ENCODE measurements at regions not wholly inside any gene's neighbourhood (a gene's known extent, or its start where the extent isn't known, plus 50 kb on each side); places are given as distances from the start of the nearest gene placed in this dataset.

GRCh38 chr5:6827526-6828219 is 114.4 kb downstream of the TENT4A start:
- H3K27ac Mint-ChIP-seq, result peak overlapping the region; percentile 40 to 87
- DNase-seq, result peak; percentile 46 to 62

DNA sequence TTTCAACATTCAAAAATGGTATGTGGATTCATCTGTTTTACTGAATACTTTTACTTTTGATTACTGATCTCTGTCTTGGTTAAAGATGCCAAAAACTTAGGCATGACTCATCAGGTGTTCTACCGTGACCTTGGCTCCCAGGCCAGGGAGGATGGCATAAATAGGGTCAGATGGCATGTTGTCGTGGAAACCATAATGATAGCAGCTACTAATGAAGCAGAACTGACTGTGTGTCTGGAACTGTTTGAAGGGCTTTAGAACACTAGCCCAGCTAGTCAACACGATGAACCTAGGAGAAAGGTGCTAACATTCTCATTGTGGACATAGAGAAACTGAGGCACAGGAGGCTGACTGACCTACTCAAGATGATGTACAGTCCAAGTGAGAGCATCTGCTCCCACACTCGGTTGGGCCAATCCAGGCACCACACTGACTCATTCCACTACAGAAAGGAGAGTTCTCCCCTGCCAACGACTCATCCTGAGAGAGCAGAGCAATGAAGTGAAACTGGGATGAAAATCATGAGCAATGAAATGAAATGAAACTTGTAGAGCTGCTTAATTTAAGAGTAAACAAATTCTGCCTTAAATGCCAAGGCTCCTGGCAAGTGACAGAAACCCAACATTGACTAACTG is 116.0 kb downstream of the TENT4A start:
- Mint-ChIP-seq H3K27ac (peak overlapping the region; percentile 48 to 53), H3K9me3 (peaks cover 7 to 16% of the 10 kb centered on the region in 2 donors), H3K4me1 (peaks cover 64% of the 10 kb centered on the region), H3K27me3 (peaks cover 17% of the 10 kb centered on the region), H3K4me3 (peak overlapping the region; percentile 51 to 70)
- DNase-seq, result peak; percentile 54 to 80
- peak; percentile 91 for ATAC-seq

More at GRCh38 chr5:6827526-6828219, 114.4 kb downstream of the TENT4A start:
- Mint-ChIP-seq H3K4me1 (peaks cover 57% of the 10 kb centered on the region), H3K4me3 (peak overlapping the region; percentile 77 to 79), H3K9me3 (peaks cover 7 to 26% of the 10 kb centered on the region in 2 donors), H3K27me3 (peaks cover 28% of the 10 kb centered on the region)
- peak; percentile 81 for ATAC-seq

GRCh38 chr5:6830643-6831239 is 117.5 kb downstream of the TENT4A start:
- no peak for DNase-seq
- ATAC-seq, result no peak
- peak overlapping the region in 1 of 2 donors; percentile 18 for H3K4me3 Mint-ChIP-seq
- H3K9me3 Mint-ChIP-seq, result peaks cover 7 to 16% of the 10 kb centered on the region in 2 donors
- H3K4me1 Mint-ChIP-seq, result peaks cover 64% of the 10 kb centered on the region
- no peak overlapping the region for H3K27ac Mint-ChIP-seq
- H3K27me3 Mint-ChIP-seq, result peaks cover 17% of the 10 kb centered on the region

- H3K4me1 Mint-ChIP-seq, result peaks cover 60% of the 10 kb centered on the region
- no peak for DNase-seq
- peaks cover 11% of the 10 kb centered on the region for H3K27me3 Mint-ChIP-seq
- H3K9me3 Mint-ChIP-seq, result peaks cover 7 to 21% of the 10 kb centered on the region in 2 donors
- no peak overlapping the region for H3K27ac Mint-ChIP-seq
- no peak overlapping the region for H3K4me3 Mint-ChIP-seq
- no peak for ATAC-seq
Observed at GRCh38 chr5:6831678-6832671, 118.7 kb downstream of the TENT4A start.

- Mint-ChIP-seq H3K9me3 (peaks cover 7 to 31% of the 10 kb centered on the region in 2 donors), H3K4me3 (no peak overlapping the region), H3K27me3 (peaks cover 7% of the 10 kb centered on the region), H3K27ac (no peak overlapping the region), H3K4me1 (peaks cover 55% of the 10 kb centered on the region)
- no peak for ATAC-seq
- DNase-seq, result no peak
Observed at GRCh38 chr5:6832994-6833393, 119.8 kb downstream of the TENT4A start.

- H3K27me3 Mint-ChIP-seq, result peaks cover 7% of the 10 kb centered on the region
- H3K9me3 Mint-ChIP-seq, result peaks cover 7 to 31% of the 10 kb centered on the region in 2 donors
- no peak overlapping the region for H3K4me3 Mint-ChIP-seq
- no peak for ATAC-seq
- DNase-seq, result no peak
- H3K4me1 Mint-ChIP-seq, result peaks cover 50% of the 10 kb centered on the region
- no peak overlapping the region for H3K27ac Mint-ChIP-seq
Observed at GRCh38 chr5:6833406-6833805, 120.2 kb downstream of the TENT4A start.

- H3K4me1 Mint-ChIP-seq, result peaks cover 18% of the 10 kb centered on the region
- no peaks in the 10 kb centered on the region for H3K27me3 Mint-ChIP-seq
- no peak overlapping the region for H3K27ac Mint-ChIP-seq
Observed at GRCh38 chr5:6837095-6837494, 123.9 kb downstream of the TENT4A start.

GRCh38 chr5:6837519-6838110 is 124.4 kb downstream of the TENT4A start:
- Mint-ChIP-seq H3K27ac (no peak overlapping the region), H3K4me3 (no peak overlapping the region), H3K4me1 (peaks cover 12% of the 10 kb centered on the region), H3K9me3 (peaks cover 0 to 15% of the 10 kb centered on the region in 2 donors), H3K27me3 (no peaks in the 10 kb centered on the region)
- ATAC-seq, result peak; percentile 12
- DNase-seq, result peak; percentile 13 to 42

More at GRCh38 chr5:6837095-6837494, 123.9 kb downstream of the TENT4A start:
- H3K4me3 Mint-ChIP-seq, result no peak overlapping the region
- H3K9me3 Mint-ChIP-seq, result peaks cover 0 to 15% of the 10 kb centered on the region in 2 donors
- no peak for DNase-seq
- ATAC-seq, result no peak

GRCh38 chr5:6838736-6839135 is 125.5 kb downstream of the TENT4A start:
- peaks cover 7% of the 10 kb centered on the region for H3K27me3 Mint-ChIP-seq
- H3K9me3 Mint-ChIP-seq, result peaks cover 0 to 15% of the 10 kb centered on the region in 2 donors
- H3K4me1 Mint-ChIP-seq, result peaks cover 5% of the 10 kb centered on the region
- DNase-seq (no peak), ATAC-seq (no peak)
- H3K27ac Mint-ChIP-seq, result no peak overlapping the region
- H3K4me3 Mint-ChIP-seq, result no peak overlapping the region

DNA sequence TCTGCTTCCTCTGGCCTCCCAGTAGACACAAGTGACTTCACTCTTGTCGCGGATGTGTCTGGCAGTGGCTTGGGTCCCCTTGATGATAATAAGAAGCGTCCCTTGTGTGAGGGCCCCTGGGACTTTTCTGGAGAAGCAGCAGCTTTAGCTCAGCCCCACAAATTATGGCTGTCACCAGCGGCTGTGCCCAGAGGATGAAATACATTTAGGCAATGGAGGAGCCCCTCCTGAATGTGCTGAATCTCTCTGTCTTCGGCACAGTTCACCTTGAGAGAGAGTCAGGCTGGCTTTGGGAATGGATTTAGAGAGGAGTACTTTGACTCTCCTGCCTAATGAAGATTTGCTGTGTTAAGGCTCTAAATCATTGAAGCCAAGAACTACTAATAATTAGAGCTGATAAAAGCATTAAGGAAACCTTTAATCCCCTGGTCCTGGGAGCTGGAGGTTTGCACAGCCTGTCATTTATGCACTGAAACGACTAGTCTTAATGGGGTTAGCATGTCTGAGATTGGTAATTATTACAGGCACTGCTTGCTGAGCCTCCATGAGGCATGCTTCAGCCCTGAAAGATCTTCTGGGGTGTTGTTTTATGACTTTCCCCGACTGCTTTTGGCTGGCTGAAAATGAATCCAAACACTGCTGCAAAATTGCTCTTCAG is 127.0 kb downstream of the TENT4A start:
- Mint-ChIP-seq H3K27ac (no peak overlapping the region), H3K27me3 (peaks cover 7% of the 10 kb centered on the region)

DNA sequence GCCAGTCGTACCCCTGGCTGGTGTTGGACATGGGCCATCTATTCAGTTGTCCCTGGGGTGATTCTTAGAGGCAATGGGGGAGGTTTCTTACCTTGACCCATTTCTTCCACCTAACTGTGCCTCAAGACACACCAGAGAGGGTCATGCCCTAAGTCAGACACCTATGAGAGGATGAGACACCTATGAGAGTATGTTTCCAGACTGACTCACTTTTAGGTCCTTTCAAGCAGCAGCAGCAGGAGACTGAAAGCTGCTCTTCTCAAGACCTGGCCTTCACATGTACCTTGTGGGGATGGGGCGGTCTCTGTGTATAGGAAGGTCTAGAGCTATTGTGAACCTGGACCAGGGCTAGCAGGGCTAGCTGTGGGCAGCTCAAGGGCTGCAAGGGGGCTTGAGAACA is 130.1 kb downstream of the TENT4A start:
- Mint-ChIP-seq H3K4me3 (no peak overlapping the region), H3K9me3 (no peaks in the 10 kb centered on the region), H3K4me1 (peaks cover 5% of the 10 kb centered on the region), H3K27me3 (peaks cover 7% of the 10 kb centered on the region), H3K27ac (no peak overlapping the region)
- DNase-seq (no peak), ATAC-seq (no peak)

More for the DNA sequence above, 127.0 kb downstream of the TENT4A start:
- Mint-ChIP-seq H3K4me3 (no peak overlapping the region), H3K9me3 (peaks cover 0 to 15% of the 10 kb centered on the region in 2 donors), H3K4me1 (peaks cover 5% of the 10 kb centered on the region)
- no peak for ATAC-seq
- no peak for DNase-seq

- H3K27ac Mint-ChIP-seq, result no peak overlapping the region
Observed at GRCh38 chr5:6843821-6844220, 130.6 kb downstream of the TENT4A start.

DNA sequence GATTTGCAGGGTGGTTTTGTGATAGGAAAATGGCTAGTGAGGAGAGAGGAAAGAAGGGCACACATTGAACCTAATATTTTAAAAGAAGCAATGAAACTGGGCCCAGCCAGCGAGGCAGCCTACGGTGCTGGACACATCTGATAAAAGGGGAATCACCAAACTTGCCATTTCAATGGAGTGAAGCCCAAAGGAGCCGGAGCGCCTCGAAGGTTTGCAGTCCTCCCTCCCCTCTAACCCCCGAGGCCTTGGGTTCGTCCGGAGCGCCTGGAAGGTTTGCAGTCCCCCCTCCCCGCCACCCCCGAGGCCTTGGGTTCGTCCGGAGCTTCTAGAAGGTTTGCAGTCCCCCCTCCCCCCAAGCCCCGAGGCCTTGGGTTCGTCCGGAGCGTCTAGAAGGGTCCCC is 132.6 kb downstream of the TENT4A start:
- no peak overlapping the region for H3K4me3 Mint-ChIP-seq
- peaks cover 7% of the 10 kb centered on the region for H3K27me3 Mint-ChIP-seq
- DNase-seq, result no peak
- H3K4me1 Mint-ChIP-seq, result peaks cover 10% of the 10 kb centered on the region
- no peak for ATAC-seq
- no peak overlapping the region for H3K27ac Mint-ChIP-seq
- H3K9me3 Mint-ChIP-seq, result no peaks in the 10 kb centered on the region

More at GRCh38 chr5:6843821-6844220, 130.6 kb downstream of the TENT4A start:
- ATAC-seq (no peak), DNase-seq (no peak)
- Mint-ChIP-seq H3K4me3 (no peak overlapping the region), H3K9me3 (no peaks in the 10 kb centered on the region), H3K27me3 (peaks cover 7% of the 10 kb centered on the region), H3K4me1 (peaks cover 10% of the 10 kb centered on the region)

DNA sequence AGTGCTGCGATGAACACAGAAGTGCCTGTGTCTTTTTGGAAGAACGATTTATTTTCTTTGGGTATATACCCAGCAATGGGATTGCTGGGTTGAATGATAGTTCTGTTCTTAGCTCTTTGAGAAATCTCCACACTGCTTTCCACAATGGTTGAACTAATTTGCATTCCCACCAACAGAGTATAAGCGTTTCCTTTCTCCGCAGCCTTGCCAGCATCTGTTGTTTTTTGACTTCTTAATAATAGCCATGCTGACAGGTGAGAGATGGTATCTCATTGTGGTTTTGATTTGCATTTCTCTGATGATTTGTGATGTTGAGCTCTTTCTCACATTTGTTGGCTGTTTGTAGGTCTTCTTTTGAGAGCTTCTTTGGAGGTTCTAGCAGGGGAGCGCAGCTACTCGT is 134.6 kb downstream of the TENT4A start:
- H3K4me1 Mint-ChIP-seq, result peaks cover 10% of the 10 kb centered on the region
- peaks cover 7% of the 10 kb centered on the region for H3K27me3 Mint-ChIP-seq
- ATAC-seq (no peak), DNase-seq (no peak)
- peaks cover 0 to 8% of the 10 kb centered on the region in 2 donors for H3K9me3 Mint-ChIP-seq
- no peak overlapping the region for H3K4me3 Mint-ChIP-seq
- no peak overlapping the region for H3K27ac Mint-ChIP-seq
